ENCODE measurements at regions not wholly inside any gene's neighbourhood (a gene's known extent, or its start where the extent isn't known, plus 50 kb on each side); places are given as distances from the start of the nearest gene placed in this dataset.
A peak's percentile ranks its signal among the peaks of the same experiment; 100 is the strongest.

DNA sequence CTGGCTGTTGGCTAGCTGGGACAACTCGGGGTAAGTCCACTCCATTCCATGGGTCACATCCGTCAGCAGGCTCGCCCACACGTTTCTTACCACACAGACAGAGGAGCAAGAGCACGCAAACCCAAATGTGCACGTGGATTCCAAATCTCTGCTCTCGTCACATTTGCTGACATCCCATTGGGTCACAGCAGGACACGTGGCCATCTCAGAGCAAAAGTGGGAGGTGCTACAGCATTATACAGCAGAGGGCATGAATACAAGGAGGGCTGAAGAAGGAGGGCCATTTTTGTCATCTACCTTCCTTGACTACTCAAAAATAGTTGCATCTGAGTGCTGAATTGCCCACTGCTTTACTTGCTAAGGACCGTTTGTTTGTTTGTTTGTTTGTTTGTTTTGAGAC, 84.7 kb downstream of the RBBP6 start:
- no peak overlapping the region for H3K4me3 ChIP-seq
- H4K20me1 ChIP-seq (ENCODE audit: insufficient read depth) = no peaks in the 10 kb centered on the region
- H3K79me2 ChIP-seq (ENCODE audit: insufficient read depth) = no peaks in the 10 kb centered on the region
- DNase-seq = no peak
- peaks cover 8% of the 10 kb centered on the region for H3K4me1 ChIP-seq (ENCODE audit: insufficient read depth)
- H3K27me3 ChIP-seq (replicated peaks; ENCODE audit: insufficient read depth) = no peaks in the 10 kb centered on the region
- H3K27ac ChIP-seq = no peak overlapping the region
- H3K9me2 ChIP-seq (ENCODE audit: insufficient read depth) = no peaks in the 10 kb centered on the region
- H3F3A ChIP-seq (ENCODE audit: insufficient read depth) = 0 out of 2 replicates have a peak, but pooled peaks cover 5% of the 10 kb centered on the region
- WGBS, 2 experiments (ENCODE audit: low coverage in 1 of 2, low lambda C conversion rate in 2 of 2, missing lambda C conversion rate in 2 of 2) = 71% methylated on average over 9 of the region's 9 CpGs
- no peak overlapping the region for H2AFZ ChIP-seq
- H3K9me3 ChIP-seq (ENCODE audit: low read depth) = no peaks in the 10 kb centered on the region
- no peak overlapping the region for H3K4me2 ChIP-seq (ENCODE audit: unreplicated experiment)
- in situ Hi-C loops (cut with MboI) = no loop called here
- no peak for TF ChIP-seq EZH2phosphoT487 (IDR thresholded peaks at IDR 0.05; ENCODE audit: insufficient read depth, low read depth)
- no peak for TF ChIP-seq EZH2 (IDR thresholded peaks at IDR 0.05; ENCODE audit: insufficient read depth, poor library complexity, severe bottlenecking)
- no peak overlapping the region for H3K9ac ChIP-seq
- H3K36me3 ChIP-seq (ENCODE audit: low read depth) = no peaks in the 10 kb centered on the region

DNA sequence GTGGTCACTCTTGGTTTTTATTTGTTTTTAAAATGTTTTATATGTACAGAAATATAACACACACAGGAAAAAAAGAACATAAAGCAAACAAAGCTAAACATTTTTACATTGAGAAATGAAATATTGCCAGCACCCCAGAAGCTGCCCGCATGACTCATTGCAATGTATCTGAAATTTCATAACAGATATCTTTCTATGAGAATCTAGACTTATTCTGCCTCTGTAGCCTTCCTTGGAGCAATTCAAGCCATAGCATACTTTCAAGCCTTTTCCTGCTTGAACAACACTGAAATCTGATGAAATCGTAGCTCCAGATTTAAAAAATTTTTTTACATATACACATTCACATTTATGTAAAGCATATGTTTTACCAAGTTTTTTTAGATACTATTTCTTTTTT, 86.9 kb downstream of the RBBP6 start:
- Histone ChIP-seq H2AFZ (peak overlapping the region; percentile 37), H3F3A (ENCODE audit: insufficient read depth) (0 out of 2 replicates have a peak, but pooled peaks cover 5% of the 10 kb centered on the region), H3K9me3 (ENCODE audit: low read depth) (no peaks in the 10 kb centered on the region), H3K4me2 (ENCODE audit: unreplicated experiment) (no peak overlapping the region), H3K27me3 (replicated peaks; ENCODE audit: insufficient read depth) (no peaks in the 10 kb centered on the region), H3K79me2 (ENCODE audit: insufficient read depth) (no peaks in the 10 kb centered on the region), H3K27ac (peak overlapping the region; percentile 9; the same call in 1 of the 2 replicates), H3K9ac (no peak overlapping the region), H4K20me1 (ENCODE audit: insufficient read depth) (no peaks in the 10 kb centered on the region), H3K4me1 (ENCODE audit: insufficient read depth) (peaks cover 8% of the 10 kb centered on the region), H3K9me2 (ENCODE audit: insufficient read depth) (no peaks in the 10 kb centered on the region), H3K4me3 (no peak overlapping the region), H3K36me3 (ENCODE audit: low read depth) (no peaks in the 10 kb centered on the region)
- TF ChIP-seq EZH2phosphoT487 (IDR thresholded peaks at IDR 0.05; ENCODE audit: insufficient read depth, low read depth) (no peak), EZH2 (IDR thresholded peaks at IDR 0.05; ENCODE audit: insufficient read depth, poor library complexity, severe bottlenecking) (no peak)
- in situ Hi-C loops (cut with MboI) = no loop called here
- DNase-seq = peak; percentile 56
- 34 to 40% methylated on average over 2 of the region's 2 CpGs for WGBS, 2 experiments (ENCODE audit: low coverage in 1 of 2, low lambda C conversion rate in 2 of 2, missing lambda C conversion rate in 2 of 2)

DNA sequence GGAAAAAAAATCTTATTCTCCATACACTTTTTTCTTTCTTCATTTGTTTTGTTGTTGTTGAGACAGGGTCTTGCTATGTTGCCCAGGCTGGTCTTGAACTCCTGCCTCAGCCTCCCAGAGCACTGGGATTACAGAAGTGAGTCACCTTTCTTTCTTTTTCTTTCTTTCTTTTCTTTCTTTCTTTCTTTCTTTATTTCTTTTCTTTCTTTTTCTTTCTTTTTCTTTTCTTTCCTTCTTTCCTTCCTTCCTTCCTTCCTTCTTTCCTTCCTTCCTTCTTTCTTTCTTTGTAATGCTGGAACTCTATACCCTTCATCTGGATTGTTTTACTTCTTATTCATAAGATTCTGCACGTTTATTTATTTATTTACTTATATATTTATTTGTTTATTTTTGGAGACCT, 94.5 kb upstream of the TNRC6A start:
- H3K27ac ChIP-seq = no peak overlapping the region
- no peak overlapping the region for H3K9ac ChIP-seq
- WGBS, 2 experiments (ENCODE audit: low coverage in 1 of 2, low lambda C conversion rate in 2 of 2, missing lambda C conversion rate in 2 of 2) = 8 to 9% methylated on average over 1 of the region's 1 CpG
- in situ Hi-C loops (cut with MboI) = no loop called here
- H2AFZ ChIP-seq = no peak overlapping the region
- H3K9me3 ChIP-seq (ENCODE audit: low read depth) = no peaks in the 10 kb centered on the region
- no peaks in the 10 kb centered on the region for H3K79me2 ChIP-seq (ENCODE audit: insufficient read depth)
- H3K4me3 ChIP-seq = no peak overlapping the region
- H3F3A ChIP-seq (ENCODE audit: insufficient read depth) = peaks cover 21% of the 10 kb centered on the region
- H3K4me1 ChIP-seq (ENCODE audit: insufficient read depth) = peaks cover 15% of the 10 kb centered on the region
- no peak overlapping the region for H3K4me2 ChIP-seq (ENCODE audit: unreplicated experiment)
- TF ChIP-seq EZH2phosphoT487 (IDR thresholded peaks at IDR 0.05; ENCODE audit: insufficient read depth, low read depth) (no peak), EZH2 (IDR thresholded peaks at IDR 0.05; ENCODE audit: insufficient read depth, poor library complexity, severe bottlenecking) (no peak)
- H3K36me3 ChIP-seq (ENCODE audit: low read depth) = no peaks in the 10 kb centered on the region
- H3K27me3 ChIP-seq (replicated peaks; ENCODE audit: insufficient read depth) = no peaks in the 10 kb centered on the region
- no peaks in the 10 kb centered on the region for H3K9me2 ChIP-seq (ENCODE audit: insufficient read depth)
- no peaks in the 10 kb centered on the region for H4K20me1 ChIP-seq (ENCODE audit: insufficient read depth)
- DNase-seq = no peak

DNA sequence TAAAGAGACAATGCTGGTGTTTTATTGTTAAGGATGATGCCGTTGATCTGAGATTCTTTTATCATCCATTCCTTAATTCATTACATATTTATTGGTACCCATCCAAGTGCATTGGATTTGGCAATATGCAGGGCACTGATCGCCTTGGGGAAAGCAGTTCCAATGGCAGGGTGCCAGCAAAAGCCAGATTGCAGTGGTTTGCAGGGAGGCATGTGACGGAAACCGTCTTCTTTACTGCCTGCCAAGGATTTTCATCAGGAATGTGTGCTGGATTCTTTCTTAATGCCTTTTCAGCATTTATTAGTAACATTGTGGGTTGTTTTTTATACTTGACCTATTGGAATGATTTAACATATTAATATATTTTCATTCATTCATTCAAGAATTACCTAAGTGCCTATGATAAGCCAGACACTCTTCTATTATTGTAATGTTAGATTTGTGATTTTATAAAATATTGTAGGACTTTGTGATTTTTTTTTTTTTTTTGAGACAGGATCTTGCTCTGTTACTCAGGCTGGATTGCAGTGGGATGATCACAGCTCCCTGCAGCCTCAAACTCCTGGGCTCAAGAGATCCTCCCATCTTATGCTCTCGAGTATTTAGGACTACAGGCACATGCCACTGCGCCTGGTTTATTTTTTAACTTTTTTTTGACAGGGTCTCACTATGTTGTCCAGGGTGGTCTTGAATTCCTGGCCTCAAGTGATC, 93.4 kb upstream of the TNRC6A start:
- 1 to 4% methylated on average over 6 of the region's 6 CpGs for WGBS, 2 experiments (ENCODE audit: low coverage in 1 of 2, low lambda C conversion rate in 2 of 2, missing lambda C conversion rate in 2 of 2)
- H3K79me2 ChIP-seq (ENCODE audit: insufficient read depth) = no peaks in the 10 kb centered on the region
- H3F3A ChIP-seq (ENCODE audit: insufficient read depth) = peaks cover 21% of the 10 kb centered on the region
- no peaks in the 10 kb centered on the region for H3K27me3 ChIP-seq (replicated peaks; ENCODE audit: insufficient read depth)
- no peaks in the 10 kb centered on the region for H4K20me1 ChIP-seq (ENCODE audit: insufficient read depth)
- H3K4me3 ChIP-seq = peak overlapping the region; percentile 28
- H3K36me3 ChIP-seq (ENCODE audit: low read depth) = no peaks in the 10 kb centered on the region
- peak overlapping the region; percentile 67 for H3K27ac ChIP-seq
- TF ChIP-seq EZH2 (IDR thresholded peaks at IDR 0.05; ENCODE audit: insufficient read depth, poor library complexity, severe bottlenecking) (no peak), EZH2phosphoT487 (IDR thresholded peaks at IDR 0.05; ENCODE audit: insufficient read depth, low read depth) (no peak)
- in situ Hi-C loops (cut with MboI) = no loop called here
- H2AFZ ChIP-seq = no peak overlapping the region
- peak overlapping the region; percentile 59 for H3K4me2 ChIP-seq (ENCODE audit: unreplicated experiment)
- no peaks in the 10 kb centered on the region for H3K9me2 ChIP-seq (ENCODE audit: insufficient read depth)
- H3K9me3 ChIP-seq (ENCODE audit: low read depth) = no peaks in the 10 kb centered on the region
- peak; percentile 90 for DNase-seq
- H3K9ac ChIP-seq = peak overlapping the region; percentile 32
- peaks cover 15% of the 10 kb centered on the region for H3K4me1 ChIP-seq (ENCODE audit: insufficient read depth)

Measured in GM23248 (cell line).